ENCODE measurements at regions not wholly inside any gene's neighbourhood (a gene's known extent, or its start where the extent isn't known, plus 50 kb on each side); places are given as distances from the start of the nearest gene placed in this dataset.
A peak's percentile ranks its signal among the peaks of the same experiment; 100 is the strongest.

DNA sequence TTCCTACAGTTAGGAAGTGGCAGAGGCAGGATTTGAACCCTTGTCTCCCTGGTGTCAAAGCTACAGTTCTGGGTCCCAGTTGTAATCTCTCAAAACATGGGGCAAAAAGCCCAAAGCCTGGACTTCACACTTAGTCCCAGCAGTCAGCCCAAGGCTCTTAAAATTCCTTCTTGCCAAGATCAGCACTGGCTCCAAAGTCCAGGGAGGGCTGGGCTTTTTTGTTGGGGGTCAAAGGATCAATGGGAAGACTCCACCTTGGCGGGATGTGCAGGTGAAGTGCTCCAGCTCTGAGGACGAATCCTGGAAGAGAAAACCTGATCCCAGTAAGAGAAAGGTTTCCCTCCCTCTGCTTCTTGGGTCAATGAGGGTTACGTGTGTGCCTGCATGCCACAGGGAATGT lies 195.5 kb downstream of the HAPSTR1 start:
- ChIA-PET POLR2A (ENCODE audit: low non-redundant PET) (no interaction called here), CTCF (no interaction called here)
- H3K36me3 ChIP-seq (ENCODE audit: insufficient read depth, low read length, poor library complexity, severe bottlenecking) = no peaks in the 10 kb centered on the region
- H3K27ac ChIP-seq (ENCODE audit: low read depth, low read length, poor library complexity, severe bottlenecking) = no peak overlapping the region
- H3K4me3 ChIP-seq (ENCODE audit: low read depth, low read length, poor library complexity, severe bottlenecking) = no peak overlapping the region
- no peaks in the 10 kb centered on the region for H3K27me3 ChIP-seq (replicated peaks; ENCODE audit: insufficient read depth, low read depth, low read length, poor library complexity)
- no peak for DNase-seq (ENCODE audit: low spot score)
- BruUV-seq (replicated peaks) = no TSS peak
- TF ChIP-seq, protein P1, sequence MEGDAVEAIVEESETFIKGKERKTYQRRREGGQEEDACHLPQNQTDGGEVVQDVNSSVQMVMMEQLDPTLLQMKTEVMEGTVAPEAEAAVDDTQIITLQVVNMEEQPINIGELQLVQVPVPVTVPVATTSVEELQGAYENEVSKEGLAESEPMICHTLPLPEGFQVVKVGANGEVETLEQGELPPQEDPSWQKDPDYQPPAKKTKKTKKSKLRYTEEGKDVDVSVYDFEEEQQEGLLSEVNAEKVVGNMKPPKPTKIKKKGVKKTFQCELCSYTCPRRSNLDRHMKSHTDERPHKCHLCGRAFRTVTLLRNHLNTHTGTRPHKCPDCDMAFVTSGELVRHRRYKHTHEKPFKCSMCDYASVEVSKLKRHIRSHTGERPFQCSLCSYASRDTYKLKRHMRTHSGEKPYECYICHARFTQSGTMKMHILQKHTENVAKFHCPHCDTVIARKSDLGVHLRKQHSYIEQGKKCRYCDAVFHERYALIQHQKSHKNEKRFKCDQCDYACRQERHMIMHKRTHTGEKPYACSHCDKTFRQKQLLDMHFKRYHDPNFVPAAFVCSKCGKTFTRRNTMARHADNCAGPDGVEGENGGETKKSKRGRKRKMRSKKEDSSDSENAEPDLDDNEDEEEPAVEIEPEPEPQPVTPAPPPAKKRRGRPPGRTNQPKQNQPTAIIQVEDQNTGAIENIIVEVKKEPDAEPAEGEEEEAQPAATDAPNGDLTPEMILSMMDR (conservative IDR thresholded peaks at IDR 0.05; ENCODE audit: low read depth, low read length) = no peak
- no peak for TF ChIP-seq EZH2 (IDR thresholded peaks at IDR 0.05; ENCODE audit: borderline replicate concordance, low read depth, low read length, poor library complexity, severe bottlenecking)
- no peaks in the 10 kb centered on the region for H3K4me1 ChIP-seq (ENCODE audit: insufficient read depth, low read length, poor library complexity, severe bottlenecking)
- intact Hi-C loops (cut with micrococcal nuclease; ENCODE audit: unreplicated experiment) = no loop called here
- H3K9me3 ChIP-seq (ENCODE audit: low read depth, low read length, poor library complexity, severe bottlenecking) = no peaks in the 10 kb centered on the region

- TF ChIP-seq, protein P1 (conservative IDR thresholded peaks at IDR 0.05; ENCODE audit: low read depth, low read length) = no peak
- TF ChIP-seq EZH2 (IDR thresholded peaks at IDR 0.05; ENCODE audit: borderline replicate concordance, low read depth, low read length, poor library complexity, severe bottlenecking) = no peak
- intact Hi-C loops (cut with micrococcal nuclease; ENCODE audit: unreplicated experiment) = loop anchor here (5.0 kb wide), 2 partner anchors 136 to 886 kb away; partner anchors contain the start of gene GRIN2A
- no peak overlapping the region for H3K27ac ChIP-seq (ENCODE audit: low read depth, low read length, poor library complexity, severe bottlenecking)
- no peaks in the 10 kb centered on the region for H3K27me3 ChIP-seq (replicated peaks; ENCODE audit: insufficient read depth, low read depth, low read length, poor library complexity)
- H3K4me1 ChIP-seq (ENCODE audit: insufficient read depth, low read length, poor library complexity, severe bottlenecking) = no peaks in the 10 kb centered on the region
- no peaks in the 10 kb centered on the region for H3K9me3 ChIP-seq (ENCODE audit: low read depth, low read length, poor library complexity, severe bottlenecking)
- ChIA-PET POLR2A (ENCODE audit: low non-redundant PET) (no interaction called here), CTCF (interaction anchor here (0.5 kb wide), 1 partner anchor 9 kb away, joined by 4 read pairs; no protein-coding TSS in a partner anchor)
- H3K36me3 ChIP-seq (ENCODE audit: insufficient read depth, low read length, poor library complexity, severe bottlenecking) = no peaks in the 10 kb centered on the region
- no peak for DNase-seq (ENCODE audit: low spot score)
- no TSS peak for BruUV-seq (replicated peaks)
- H3K4me3 ChIP-seq (ENCODE audit: low read depth, low read length, poor library complexity, severe bottlenecking) = no peak overlapping the region
Observed at GRCh38 chr16:9296271-9296590, 204.8 kb downstream of the HAPSTR1 start.

GRCh38 chr16:9297437-9298113 lies 206.1 kb downstream of the HAPSTR1 start:
- H3K36me3 ChIP-seq (ENCODE audit: insufficient read depth, low read length, poor library complexity, severe bottlenecking) = no peaks in the 10 kb centered on the region
- H3K9me3 ChIP-seq (ENCODE audit: low read depth, low read length, poor library complexity, severe bottlenecking) = no peaks in the 10 kb centered on the region
- DNase-seq (ENCODE audit: low spot score) = peak; percentile 76
- no peaks in the 10 kb centered on the region for H3K4me1 ChIP-seq (ENCODE audit: insufficient read depth, low read length, poor library complexity, severe bottlenecking)
- TF ChIP-seq, protein P1 (conservative IDR thresholded peaks at IDR 0.05; ENCODE audit: low read depth, low read length) = peak; percentile 83
- no peak for TF ChIP-seq EZH2 (IDR thresholded peaks at IDR 0.05; ENCODE audit: borderline replicate concordance, low read depth, low read length, poor library complexity, severe bottlenecking)
- BruUV-seq (replicated peaks) = no TSS peak
- intact Hi-C loops (cut with micrococcal nuclease; ENCODE audit: unreplicated experiment) = loop anchor here (5.0 kb wide), 2 partner anchors 135 to 885 kb away; partner anchors contain the start of gene GRIN2A
- CTCF ChIA-PET = no interaction called here
- H3K27me3 ChIP-seq (replicated peaks; ENCODE audit: insufficient read depth, low read depth, low read length, poor library complexity) = no peaks in the 10 kb centered on the region
- H3K27ac ChIP-seq (ENCODE audit: low read depth, low read length, poor library complexity, severe bottlenecking) = no peak overlapping the region
- no peak overlapping the region for H3K4me3 ChIP-seq (ENCODE audit: low read depth, low read length, poor library complexity, severe bottlenecking)
- POLR2A ChIA-PET (ENCODE audit: low non-redundant PET) = no interaction called here
